Lower lobe of right lung (tissue), 2 donors: ENCODE measurements at regions not wholly inside any gene's neighbourhood (a gene's known extent, or its start where the extent isn't known, plus 50 kb on each side); places are given as distances from the start of the nearest gene placed in this dataset.
"Not testable (repeated sequence)": the region's sequence is repeated elsewhere in the genome, so short reads cannot be mapped to it uniquely, and the experiment has no call there.

Source experiments
- ATAC-seq, 2 donors: fragments of 200-7000 bp; cut with Tn5 transposase; one replicate each; pipeline ENCODE4 v1.9.1; 2020 to 2022; ENCODE audit warnings: mild to moderate bottlenecking in 2 of 2, moderate library complexity in 2 of 2
- DNase-seq: peaks from one replicate; pipeline ENCODE4 v3.0.0-alpha.2; 2020
- H3K27ac ChIP-seq: fragments of 200-600 bp; one replicate; pipeline ENCODE4 v1.8.0; 2022
- H3K27me3 ChIP-seq: fragments of 200-600 bp; one replicate; pipeline ENCODE4 v1.8.0; 2022; ENCODE audit warnings: low read depth
- H3K36me3 ChIP-seq: fragments of 200-600 bp; one replicate; pipeline ENCODE4 v1.8.0; 2022; ENCODE audit warnings: mild to moderate bottlenecking
- H3K4me1 ChIP-seq: fragments of 200-600 bp; one replicate; pipeline ENCODE4 v1.8.0; 2022
- H3K4me3 ChIP-seq: fragments of 200-600 bp; one replicate; pipeline ENCODE4 v1.8.0; 2022; ENCODE audit warnings: mild to moderate bottlenecking
- H3K9me3 ChIP-seq: fragments of 200-600 bp; one replicate; pipeline ENCODE4 v1.8.0; 2022
- intact Hi-C: fragments of 100-400 bp; cut with DNase I; formaldehyde crosslinking; loops from one replicate; pipeline ENCODE4 v1.11.0; 2022
- TF ChIP-seq, protein P1 (sequence below): fragments of 200-600 bp; IDR thresholded peaks from one replicate; pipeline ENCODE4 v1.8.0; 2022; ENCODE audit warnings: antibody characterized with exemption, mild to moderate bottlenecking
- donor health status: DM: no; HTN: yes; CAD: no; lungs with severe emphysema.

DNA sequence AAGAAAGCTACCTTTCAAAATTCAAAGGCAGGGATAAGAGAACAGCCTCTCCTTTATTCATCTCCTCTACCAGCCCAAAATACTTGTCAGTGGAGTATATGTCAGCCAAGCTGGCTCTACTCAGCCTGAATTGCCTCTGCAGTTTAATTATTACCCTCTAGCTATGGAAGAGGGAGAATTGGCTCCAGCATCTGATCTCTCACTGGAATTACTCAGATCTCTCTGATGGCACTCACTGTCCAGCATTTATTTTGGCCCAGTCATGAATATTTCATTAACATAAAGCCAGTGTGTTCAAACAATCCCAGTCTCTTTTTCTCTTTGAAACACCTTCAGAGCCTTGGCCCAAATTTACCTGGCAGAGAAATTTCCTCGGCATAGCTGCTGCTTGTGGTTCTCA is 58.6 kb upstream of the TMEM108 start:
- H3K4me3 ChIP-seq, result no peak overlapping the region
- no peaks in the 10 kb centered on the region for H3K4me1 ChIP-seq
- ATAC-seq (no peak), DNase-seq (no peak)
- intact Hi-C loops, result no loop called here
- no peak overlapping the region for H3K27ac ChIP-seq
- H3K27me3 ChIP-seq, result no peaks in the 10 kb centered on the region
- TF ChIP-seq, protein P1, sequence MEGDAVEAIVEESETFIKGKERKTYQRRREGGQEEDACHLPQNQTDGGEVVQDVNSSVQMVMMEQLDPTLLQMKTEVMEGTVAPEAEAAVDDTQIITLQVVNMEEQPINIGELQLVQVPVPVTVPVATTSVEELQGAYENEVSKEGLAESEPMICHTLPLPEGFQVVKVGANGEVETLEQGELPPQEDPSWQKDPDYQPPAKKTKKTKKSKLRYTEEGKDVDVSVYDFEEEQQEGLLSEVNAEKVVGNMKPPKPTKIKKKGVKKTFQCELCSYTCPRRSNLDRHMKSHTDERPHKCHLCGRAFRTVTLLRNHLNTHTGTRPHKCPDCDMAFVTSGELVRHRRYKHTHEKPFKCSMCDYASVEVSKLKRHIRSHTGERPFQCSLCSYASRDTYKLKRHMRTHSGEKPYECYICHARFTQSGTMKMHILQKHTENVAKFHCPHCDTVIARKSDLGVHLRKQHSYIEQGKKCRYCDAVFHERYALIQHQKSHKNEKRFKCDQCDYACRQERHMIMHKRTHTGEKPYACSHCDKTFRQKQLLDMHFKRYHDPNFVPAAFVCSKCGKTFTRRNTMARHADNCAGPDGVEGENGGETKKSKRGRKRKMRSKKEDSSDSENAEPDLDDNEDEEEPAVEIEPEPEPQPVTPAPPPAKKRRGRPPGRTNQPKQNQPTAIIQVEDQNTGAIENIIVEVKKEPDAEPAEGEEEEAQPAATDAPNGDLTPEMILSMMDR, result no peak
- H3K36me3 ChIP-seq, result no peaks in the 10 kb centered on the region
- no peaks in the 10 kb centered on the region for H3K9me3 ChIP-seq

DNA sequence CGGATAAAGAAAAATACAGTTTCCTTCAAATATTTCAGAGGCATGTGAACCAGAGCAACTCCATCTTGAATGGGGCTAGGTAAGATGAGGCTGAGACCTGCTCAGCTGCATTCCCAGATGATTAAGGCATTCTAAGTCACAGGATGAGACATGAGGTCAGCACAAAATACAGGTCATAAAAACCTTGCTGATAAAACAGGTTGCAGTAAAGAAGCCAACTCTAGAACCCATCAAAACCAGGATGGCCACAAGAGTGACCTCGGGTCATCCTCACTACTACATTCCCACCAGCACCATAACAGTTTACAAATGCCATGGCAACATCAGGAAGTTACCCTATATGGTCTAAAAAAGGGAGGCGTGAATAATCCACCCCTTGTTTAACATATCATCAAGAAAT is 59.2 kb upstream of the TMEM108 start:
- H3K36me3 ChIP-seq, DNase-seq, H3K9me3 ChIP-seq, H3K27me3 ChIP-seq, intact Hi-C loops, H3K4me3 ChIP-seq, H3K27ac ChIP-seq, H3K4me1 ChIP-seq, ATAC-seq: not testable (repeated sequence)

DNA sequence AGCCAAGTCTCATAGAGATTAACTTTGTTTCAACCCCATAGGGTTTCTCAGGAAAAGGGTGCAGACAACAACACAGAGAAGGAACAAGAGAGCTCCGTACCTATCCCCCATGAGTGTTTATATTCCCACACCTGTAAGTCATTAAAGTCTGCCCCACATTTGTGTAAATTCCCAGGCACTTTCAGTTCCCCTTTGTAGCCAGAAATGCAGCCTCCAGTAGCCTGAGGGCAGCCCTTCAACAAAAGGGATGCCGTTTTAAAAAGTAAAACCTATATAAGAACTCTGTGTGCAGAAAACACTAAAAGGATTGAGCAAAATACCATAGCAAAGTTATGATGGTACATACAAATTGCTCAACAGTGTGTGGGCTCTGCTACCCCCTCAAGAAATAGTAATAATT is 59.7 kb upstream of the TMEM108 start:
- intact Hi-C loops, result no loop called here
- DNase-seq, result no peak
- no peak overlapping the region for H3K4me3 ChIP-seq
- TF ChIP-seq, protein P1, result no peak
- no peak overlapping the region for H3K27ac ChIP-seq
- H3K4me1 ChIP-seq, result no peaks in the 10 kb centered on the region
- no peaks in the 10 kb centered on the region for H3K36me3 ChIP-seq
- no peaks in the 10 kb centered on the region for H3K9me3 ChIP-seq
- no peaks in the 10 kb centered on the region for H3K27me3 ChIP-seq
- no peak for ATAC-seq

DNA sequence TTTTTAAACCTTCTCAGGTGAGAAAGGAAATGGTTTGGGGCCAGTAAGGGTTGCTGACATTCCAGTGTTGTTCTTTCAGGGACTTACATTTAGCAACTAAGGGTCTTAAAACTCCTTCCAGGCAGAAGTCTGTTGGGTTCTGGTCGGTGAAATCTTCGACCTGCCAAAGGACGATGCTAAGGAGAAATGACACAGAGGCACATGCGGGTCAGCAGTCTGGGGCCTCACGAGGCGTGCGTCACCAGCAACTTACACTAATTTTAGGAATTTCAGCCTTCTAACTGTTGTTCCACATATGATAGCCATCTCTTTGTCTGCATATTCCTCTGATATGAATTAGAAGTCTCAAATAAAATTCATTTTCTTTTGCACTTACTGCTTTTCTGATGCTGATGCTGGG is 64.1 kb upstream of the TMEM108 start:
- H3K27me3 ChIP-seq, result no peaks in the 10 kb centered on the region
- DNase-seq, result no peak
- H3K4me1 ChIP-seq, result no peaks in the 10 kb centered on the region
- no peak for ATAC-seq
- H3K27ac ChIP-seq, result no peak overlapping the region
- no peaks in the 10 kb centered on the region for H3K9me3 ChIP-seq
- H3K36me3 ChIP-seq, result no peaks in the 10 kb centered on the region
- H3K4me3 ChIP-seq, result no peak overlapping the region
- TF ChIP-seq, protein P1, result no peak
- intact Hi-C loops, result no loop called here

DNA sequence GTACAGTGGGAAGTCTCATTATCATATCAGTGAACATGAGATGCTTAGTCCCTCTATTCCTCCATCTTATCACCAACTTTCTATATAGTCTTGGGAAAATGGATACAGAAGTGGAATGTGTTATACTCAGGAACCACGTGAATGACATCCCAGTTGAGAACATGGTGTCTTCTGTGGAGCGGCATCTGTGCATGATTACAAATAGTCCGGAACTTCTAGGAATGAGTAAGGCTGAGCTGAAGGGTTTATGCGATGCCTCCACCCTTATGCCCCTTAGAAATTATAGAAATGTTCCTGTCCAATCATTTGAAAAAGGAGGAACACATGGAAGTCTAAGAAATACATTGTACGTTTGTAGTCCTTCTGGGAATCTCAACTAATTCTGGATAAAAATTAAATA is 64.8 kb upstream of the TMEM108 start:
- no peak for ATAC-seq
- intact Hi-C loops, result no loop called here
- Histone ChIP-seq H3K4me1 (no peaks in the 10 kb centered on the region), H3K4me3 (no peak overlapping the region), H3K36me3 (no peaks in the 10 kb centered on the region), H3K27ac (no peak overlapping the region), H3K9me3 (no peaks in the 10 kb centered on the region), H3K27me3 (no peaks in the 10 kb centered on the region)
- no peak for DNase-seq
- TF ChIP-seq, protein P1, result no peak

DNA sequence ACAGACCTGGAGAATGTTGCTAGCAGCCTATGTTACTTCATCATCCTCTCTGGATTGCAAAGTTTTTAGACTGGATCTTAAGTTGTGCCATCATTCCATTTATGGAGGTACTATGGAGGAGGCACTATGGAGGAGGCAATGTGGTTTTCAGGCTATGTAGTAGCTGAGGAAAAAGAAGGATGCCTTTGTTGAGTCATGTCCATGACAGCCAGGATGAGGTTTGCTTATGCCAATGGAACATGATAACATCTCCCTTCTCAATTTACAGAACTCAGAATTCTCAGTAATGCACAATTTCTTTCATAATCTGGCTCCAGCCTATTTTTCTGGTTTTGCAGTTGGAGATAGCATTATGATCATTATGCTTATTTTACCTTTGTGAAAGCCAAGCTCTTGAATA is 65.9 kb upstream of the TMEM108 start:
- Histone ChIP-seq H3K36me3 (no peaks in the 10 kb centered on the region), H3K4me3 (no peak overlapping the region), H3K9me3 (no peaks in the 10 kb centered on the region), H3K4me1 (no peaks in the 10 kb centered on the region), H3K27ac (no peak overlapping the region), H3K27me3 (no peaks in the 10 kb centered on the region)
- DNase-seq, result no peak
- TF ChIP-seq, protein P1, result no peak
- intact Hi-C loops, result no loop called here
- ATAC-seq, result no peak
